Parathyroid adenoma (tissue), 2 donors: ENCODE measurements at regions not wholly inside any gene's neighbourhood (a gene's known extent, or its start where the extent isn't known, plus 50 kb on each side); places are given as distances from the start of the nearest gene placed in this dataset.

ENCODE experiments used
- H2AFZ ChIP-seq: fragments of 300-600 bp; sonication (generic); one replicate; pipeline ENCODE4 v1.7.0; 2017; ENCODE audit warnings: antibody characterized with exemption, mild to moderate bottlenecking
- H3K27ac ChIP-seq: fragments of 300-600 bp; sonication (generic); one replicate; pipeline ENCODE4 v1.7.0; 2017
- H3K27me3 ChIP-seq: fragments of 300-600 bp; sonication (generic); one replicate; pipeline ENCODE4 v1.7.0; 2017; ENCODE audit warnings: low read length; ENCODE audit not compliant: control insufficient read depth, insufficient read depth
- H3K36me3 ChIP-seq: fragments of 300-600 bp; sonication (generic); one replicate; pipeline ENCODE4 v1.7.0; 2017; ENCODE audit warnings: low read length; ENCODE audit not compliant: control insufficient read depth, insufficient read depth
- H3K4me1 ChIP-seq: fragments of 300-600 bp; sonication (generic); one replicate; pipeline ENCODE4 v1.7.0; 2017; ENCODE audit warnings: control low read depth
- H3K4me2 ChIP-seq: fragments of 300-600 bp; sonication (generic); one replicate; pipeline ENCODE4 v1.7.0; 2017; ENCODE audit warnings: low read length
- H3K4me3 ChIP-seq: fragments of 300-600 bp; sonication (generic); one replicate; pipeline ENCODE4 v1.7.0; 2017; ENCODE audit warnings: low read depth, low read length
- H3K79me2 ChIP-seq: fragments of 300-600 bp; sonication (generic); one replicate; pipeline ENCODE4 v1.7.0; 2017; ENCODE audit warnings: control low read depth
- H3K9ac ChIP-seq: fragments of 300-600 bp; sonication (generic); one replicate; pipeline ENCODE4 v1.7.0; 2017; ENCODE audit warnings: mild to moderate bottlenecking
- H3K9me3 ChIP-seq: fragments of 300-600 bp; sonication (generic); one replicate; pipeline ENCODE4 v1.7.0; 2017; ENCODE audit warnings: low read length; ENCODE audit not compliant: control insufficient read depth
- CTCF ChIP-seq: fragments of 300-600 bp; sonication (generic); IDR thresholded peaks from one replicate; pipeline ENCODE4 v1.7.0; 2017; ENCODE audit warnings: antibody characterized with exemption, mild to moderate bottlenecking
- donor health status: primary hyperparathyroidism.

- H3K9ac ChIP-seq = no peak overlapping the region
- H3K4me3 ChIP-seq = no peak overlapping the region
- no peak for TF ChIP-seq CTCF
- H3K4me1 ChIP-seq = no peaks in the 10 kb centered on the region
- no peaks in the 10 kb centered on the region for H3K27me3 ChIP-seq
- H3K27ac ChIP-seq = no peak overlapping the region
- H3K79me2 ChIP-seq = no peaks in the 10 kb centered on the region
- H3K4me2 ChIP-seq = no peak overlapping the region
- no peak overlapping the region for H2AFZ ChIP-seq
- H3K9me3 ChIP-seq = peaks cover 4% of the 10 kb centered on the region
- no peaks in the 10 kb centered on the region for H3K36me3 ChIP-seq
Observed at GRCh38 chr5:29750453-29750852, 1443.0 kb upstream of the CDH6 start.

DNA sequence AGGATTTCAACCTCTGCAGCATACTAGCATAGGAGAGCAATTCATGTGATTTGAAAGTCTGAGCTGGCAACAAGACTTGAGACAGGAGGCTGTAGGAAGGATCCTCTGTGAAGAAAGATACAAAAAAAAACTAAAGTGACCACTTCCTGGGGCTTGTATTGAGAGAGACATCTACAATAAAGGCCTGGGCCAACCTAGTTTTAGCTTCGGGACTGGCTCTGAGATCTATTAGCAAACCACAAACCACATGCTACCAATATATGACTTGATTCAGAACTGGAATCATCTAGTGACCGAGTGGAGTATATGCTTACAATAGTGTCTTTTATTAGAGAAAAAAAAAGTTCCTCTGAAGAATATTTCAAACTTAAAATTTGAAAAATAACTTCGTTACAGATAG lies 1448.9 kb upstream of the CDH6 start:
- H3K36me3 ChIP-seq = no peaks in the 10 kb centered on the region
- TF ChIP-seq CTCF = no peak
- H3K27ac ChIP-seq = no peak overlapping the region
- no peaks in the 10 kb centered on the region for H3K4me1 ChIP-seq
- H3K4me3 ChIP-seq = no peak overlapping the region
- no peak overlapping the region for H2AFZ ChIP-seq
- H3K4me2 ChIP-seq = no peak overlapping the region
- H3K27me3 ChIP-seq = no peaks in the 10 kb centered on the region
- H3K9me3 ChIP-seq = no peaks in the 10 kb centered on the region
- no peak overlapping the region for H3K9ac ChIP-seq
- no peaks in the 10 kb centered on the region for H3K79me2 ChIP-seq

GRCh38 chr5:29720954-29721353 lies 1472.5 kb upstream of the CDH6 start:
- no peaks in the 10 kb centered on the region for H3K79me2 ChIP-seq
- no peaks in the 10 kb centered on the region for H3K4me1 ChIP-seq
- H3K27me3 ChIP-seq = no peaks in the 10 kb centered on the region
- no peak for TF ChIP-seq CTCF
- H3K4me2 ChIP-seq = no peak overlapping the region
- no peak overlapping the region for H2AFZ ChIP-seq
- no peak overlapping the region for H3K4me3 ChIP-seq
- no peak overlapping the region for H3K9ac ChIP-seq
- no peak overlapping the region for H3K27ac ChIP-seq
- H3K36me3 ChIP-seq = no peaks in the 10 kb centered on the region
- H3K9me3 ChIP-seq = no peaks in the 10 kb centered on the region

- Histone ChIP-seq H3K27me3 (no peaks in the 10 kb centered on the region), H3K79me2 (no peaks in the 10 kb centered on the region), H3K4me2 (no peak overlapping the region), H3K9ac (no peak overlapping the region), H3K27ac (no peak overlapping the region), H3K36me3 (no peaks in the 10 kb centered on the region), H2AFZ (no peak overlapping the region), H3K9me3 (no peaks in the 10 kb centered on the region), H3K4me1 (no peaks in the 10 kb centered on the region), H3K4me3 (no peak overlapping the region)
- no peak for TF ChIP-seq CTCF
Observed at GRCh38 chr5:29719171-29719570, 1474.3 kb upstream of the CDH6 start.

DNA sequence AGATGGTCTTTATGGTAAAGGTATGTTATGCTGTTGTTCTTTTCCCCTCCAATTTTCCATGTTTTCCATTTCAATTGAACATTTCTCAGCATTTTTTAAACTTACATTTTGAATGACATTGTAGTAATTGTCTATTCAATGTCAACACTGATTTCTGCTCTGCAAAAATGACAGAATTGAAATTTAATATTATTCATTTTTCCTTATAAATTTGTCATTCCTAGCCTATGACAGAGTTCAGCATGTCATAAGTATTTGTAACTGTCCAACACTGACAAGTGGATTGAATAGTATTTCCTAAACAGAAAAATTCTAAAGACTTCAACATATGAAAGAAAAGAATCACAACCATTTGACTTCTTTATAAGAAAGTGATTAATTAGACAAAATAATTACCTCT lies 1478.3 kb upstream of the CDH6 start:
- Histone ChIP-seq H3K4me2 (no peak overlapping the region), H3K79me2 (no peaks in the 10 kb centered on the region), H3K4me3 (no peak overlapping the region), H3K36me3 (no peaks in the 10 kb centered on the region), H3K4me1 (no peaks in the 10 kb centered on the region), H3K9me3 (no peaks in the 10 kb centered on the region), H2AFZ (no peak overlapping the region), H3K27me3 (no peaks in the 10 kb centered on the region), H3K27ac (no peak overlapping the region), H3K9ac (no peak overlapping the region)
- no peak for TF ChIP-seq CTCF
